Testis (tissue), 2 donors: ENCODE measurements at regions not wholly inside any gene's neighbourhood (a gene's known extent, or its start where the extent isn't known, plus 50 kb on each side); places are given as distances from the start of the nearest gene placed in this dataset.

Experiments used
- POLR2A ChIP-seq: fragments of 450-650 bp; IDR thresholded peaks from one replicate; pipeline ENCODE4 v1.6.1; 2017; ENCODE audit warnings: antibody characterized with exemption, mild to moderate bottlenecking, moderate library complexity
- TF ChIP-seq, protein P1 (sequence below), 3 experiments: fragments of 450-650 bp in 2 of 3; fragments of 200-600 bp in 1 of 3; sonication (generic) in 1 of 3; IDR thresholded peaks; one replicate each; pipeline ENCODE4 v1.5.1; 2016 to 2019; ENCODE audit warnings: antibody characterized with exemption in 3 of 3, mild to moderate bottlenecking in 2 of 3, moderate library complexity in 1 of 3

DNA sequence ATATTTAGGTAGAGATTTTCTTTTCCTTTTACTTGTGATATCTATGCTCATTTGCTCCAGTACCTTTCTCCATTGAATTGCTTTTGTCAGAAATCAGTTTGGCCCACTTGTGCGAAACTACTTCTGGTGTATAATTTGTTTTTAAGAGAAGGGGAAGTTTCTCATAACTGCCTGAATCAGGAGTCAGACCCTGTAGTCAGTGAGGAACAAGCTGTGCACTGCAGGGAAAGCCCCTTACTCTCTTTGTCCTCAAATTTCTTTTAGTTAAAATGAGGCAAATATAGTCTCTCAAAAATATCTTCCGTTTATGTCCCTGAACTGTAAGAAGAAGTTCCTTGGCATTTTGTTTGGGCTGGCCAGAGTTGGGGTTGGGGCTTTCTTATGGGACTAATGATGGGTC, 109.9 kb downstream of the ZFY start:
- TF ChIP-seq POLR2A, result no peak
- TF ChIP-seq, protein P1, sequence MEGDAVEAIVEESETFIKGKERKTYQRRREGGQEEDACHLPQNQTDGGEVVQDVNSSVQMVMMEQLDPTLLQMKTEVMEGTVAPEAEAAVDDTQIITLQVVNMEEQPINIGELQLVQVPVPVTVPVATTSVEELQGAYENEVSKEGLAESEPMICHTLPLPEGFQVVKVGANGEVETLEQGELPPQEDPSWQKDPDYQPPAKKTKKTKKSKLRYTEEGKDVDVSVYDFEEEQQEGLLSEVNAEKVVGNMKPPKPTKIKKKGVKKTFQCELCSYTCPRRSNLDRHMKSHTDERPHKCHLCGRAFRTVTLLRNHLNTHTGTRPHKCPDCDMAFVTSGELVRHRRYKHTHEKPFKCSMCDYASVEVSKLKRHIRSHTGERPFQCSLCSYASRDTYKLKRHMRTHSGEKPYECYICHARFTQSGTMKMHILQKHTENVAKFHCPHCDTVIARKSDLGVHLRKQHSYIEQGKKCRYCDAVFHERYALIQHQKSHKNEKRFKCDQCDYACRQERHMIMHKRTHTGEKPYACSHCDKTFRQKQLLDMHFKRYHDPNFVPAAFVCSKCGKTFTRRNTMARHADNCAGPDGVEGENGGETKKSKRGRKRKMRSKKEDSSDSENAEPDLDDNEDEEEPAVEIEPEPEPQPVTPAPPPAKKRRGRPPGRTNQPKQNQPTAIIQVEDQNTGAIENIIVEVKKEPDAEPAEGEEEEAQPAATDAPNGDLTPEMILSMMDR (IDR thresholded peaks at IDR 0.05), result no peak
